Calu3 (cell line): ENCODE measurements at regions not wholly inside any gene's neighbourhood (a gene's known extent, or its start where the extent isn't known, plus 50 kb on each side); places are given as distances from the start of the nearest gene placed in this dataset.

Experiments
- BruUV-seq: library from RNA; stranded (reverse); fragments of 400-500 nt; replicated peaks from 2 replicates; lab custom pipeline; 2021; lab: Mats Ljungman, UMichigan
- CTCF ChIA-PET: fragments of 300-600 bp; sonication (Branson Sonifier 250); formaldehyde crosslinking; loops from one replicate; lab custom pipeline; 2022; ENCODE audit warnings: antibody characterized with exemption; lab: Charles Lee
- DNase-seq: peaks from one replicate; pipeline ENCODE4 v3.0.0; 2022
- H3K27ac Mint-ChIP-seq: one replicate; pipeline ENCODE4 v1.8.0; 2022; ENCODE audit warnings: mixed read lengths; ENCODE audit not compliant: unreplicated experiment
- H3K27me3 Mint-ChIP-seq: one replicate; pipeline ENCODE4 v1.8.0; 2022; ENCODE audit warnings: mixed read lengths; ENCODE audit not compliant: unreplicated experiment
- H3K36me3 Mint-ChIP-seq: one replicate; pipeline ENCODE4 v1.8.0; 2022; ENCODE audit warnings: mild to moderate bottlenecking, moderate library complexity, mixed read lengths; ENCODE audit not compliant: insufficient read depth, unreplicated experiment
- H3K4me1 Mint-ChIP-seq: one replicate; pipeline ENCODE4 v1.8.0; 2022; ENCODE audit warnings: mild to moderate bottlenecking, low read depth, mixed read lengths; ENCODE audit not compliant: unreplicated experiment
- H3K4me3 Mint-ChIP-seq: one replicate; pipeline ENCODE4 v1.8.0; 2022; ENCODE audit warnings: mild to moderate bottlenecking, low read depth, moderate library complexity, mixed read lengths; ENCODE audit not compliant: unreplicated experiment
- H3K9me3 Mint-ChIP-seq: one replicate; pipeline ENCODE4 v1.8.0; 2022; ENCODE audit warnings: low read depth, mixed read lengths; ENCODE audit not compliant: unreplicated experiment
- intact Hi-C: fragments of 100-400 bp; cut with micrococcal nuclease; formaldehyde crosslinking; loops from one replicate; pipeline ENCODE4 v1.10.0; 2022; ENCODE audit not compliant: unreplicated experiment
- TF ChIP-seq, protein P1 (sequence below): fragments of 200-600 bp; IDR thresholded peaks from one replicate; pipeline ENCODE4 v1.8.0; 2022; ENCODE audit warnings: antibody characterized with exemption; ENCODE audit not compliant: unreplicated experiment

DNA sequence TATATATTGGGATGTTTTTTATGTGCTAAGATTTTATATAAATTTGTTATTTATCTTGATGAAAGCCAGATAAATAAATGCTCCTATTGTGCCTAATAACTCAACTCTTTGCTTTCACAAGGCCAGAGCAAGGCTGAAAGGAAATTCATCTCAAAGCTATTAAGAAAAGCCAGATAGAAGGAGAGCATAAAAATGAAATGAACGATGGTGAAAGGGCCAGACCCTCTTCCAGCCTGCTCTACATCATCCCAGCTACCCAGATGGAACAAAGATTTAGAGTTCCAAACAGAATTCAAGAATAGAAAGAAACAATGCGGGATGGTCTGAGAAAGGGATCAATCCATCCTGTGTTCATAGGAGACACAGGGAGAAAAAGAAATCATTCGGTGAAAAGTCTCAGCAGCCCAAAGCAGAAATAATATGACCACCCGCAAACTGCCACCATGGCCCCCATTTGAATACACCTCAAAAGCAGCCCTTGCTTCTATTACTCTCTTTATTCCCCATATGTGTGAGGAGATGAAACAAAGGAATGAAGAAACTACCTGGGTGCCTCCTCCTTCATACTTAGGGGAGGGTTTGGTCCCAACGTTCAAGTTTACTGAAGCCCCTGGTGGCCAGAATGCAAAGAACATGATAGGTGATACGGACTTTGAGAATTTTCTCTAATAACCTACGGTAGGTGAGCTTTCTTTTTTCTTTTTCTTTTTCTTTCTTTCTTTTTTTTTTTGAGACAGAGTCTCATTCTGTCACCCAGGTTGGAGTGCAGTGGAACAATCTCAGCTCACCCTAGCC, 110.1 kb upstream of the FBXO11 start:
- BruUV-seq, result no TSS peak
- TF ChIP-seq, protein P1, sequence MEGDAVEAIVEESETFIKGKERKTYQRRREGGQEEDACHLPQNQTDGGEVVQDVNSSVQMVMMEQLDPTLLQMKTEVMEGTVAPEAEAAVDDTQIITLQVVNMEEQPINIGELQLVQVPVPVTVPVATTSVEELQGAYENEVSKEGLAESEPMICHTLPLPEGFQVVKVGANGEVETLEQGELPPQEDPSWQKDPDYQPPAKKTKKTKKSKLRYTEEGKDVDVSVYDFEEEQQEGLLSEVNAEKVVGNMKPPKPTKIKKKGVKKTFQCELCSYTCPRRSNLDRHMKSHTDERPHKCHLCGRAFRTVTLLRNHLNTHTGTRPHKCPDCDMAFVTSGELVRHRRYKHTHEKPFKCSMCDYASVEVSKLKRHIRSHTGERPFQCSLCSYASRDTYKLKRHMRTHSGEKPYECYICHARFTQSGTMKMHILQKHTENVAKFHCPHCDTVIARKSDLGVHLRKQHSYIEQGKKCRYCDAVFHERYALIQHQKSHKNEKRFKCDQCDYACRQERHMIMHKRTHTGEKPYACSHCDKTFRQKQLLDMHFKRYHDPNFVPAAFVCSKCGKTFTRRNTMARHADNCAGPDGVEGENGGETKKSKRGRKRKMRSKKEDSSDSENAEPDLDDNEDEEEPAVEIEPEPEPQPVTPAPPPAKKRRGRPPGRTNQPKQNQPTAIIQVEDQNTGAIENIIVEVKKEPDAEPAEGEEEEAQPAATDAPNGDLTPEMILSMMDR, result no peak
- CTCF ChIA-PET, result interaction anchor here (0.7 kb wide), 1 partner anchor 19 kb away, joined by 3 read pairs; no protein-coding TSS in a partner anchor
- no peaks in the 10 kb centered on the region for H3K36me3 Mint-ChIP-seq
- no peak overlapping the region for H3K27ac Mint-ChIP-seq
- no peaks in the 10 kb centered on the region for H3K9me3 Mint-ChIP-seq
- peaks cover 25% of the 10 kb centered on the region for H3K27me3 Mint-ChIP-seq
- intact Hi-C loops, result no loop called here
- no peak overlapping the region for H3K4me3 Mint-ChIP-seq
- H3K4me1 Mint-ChIP-seq, result no peaks in the 10 kb centered on the region
- DNase-seq, result peak; percentile 8

DNA sequence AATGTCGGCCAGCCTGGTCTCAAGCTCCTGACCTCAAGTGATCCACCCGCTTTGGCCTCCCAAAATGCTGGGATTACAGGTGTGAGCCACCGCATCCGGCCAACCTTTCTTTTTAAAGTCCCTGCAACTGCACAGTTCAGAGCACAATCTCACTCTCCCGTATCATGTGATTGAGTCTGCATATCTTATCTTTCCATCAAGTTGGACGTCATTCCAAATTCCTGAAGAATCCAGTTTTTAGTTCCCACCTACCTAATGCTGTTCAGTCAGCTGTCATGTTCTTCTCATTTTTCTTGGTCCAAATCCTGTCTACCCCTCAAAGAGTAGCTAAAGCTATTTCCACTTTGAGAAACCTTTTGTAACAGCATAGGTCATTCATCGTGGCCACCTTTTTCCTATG, 110.8 kb upstream of the FBXO11 start:
- intact Hi-C loops, result no loop called here
- Mint-ChIP-seq H3K4me3 (no peak overlapping the region), H3K9me3 (peaks cover 2% of the 10 kb centered on the region), H3K36me3 (no peaks in the 10 kb centered on the region), H3K4me1 (no peaks in the 10 kb centered on the region), H3K27ac (no peak overlapping the region), H3K27me3 (peaks cover 32% of the 10 kb centered on the region)
- CTCF ChIA-PET, result interaction anchor here (0.7 kb wide), 1 partner anchor 18 kb away, joined by 3 read pairs; no protein-coding TSS in a partner anchor
- TF ChIP-seq, protein P1, result no peak
- BruUV-seq, result no TSS peak
- DNase-seq, result no peak

DNA sequence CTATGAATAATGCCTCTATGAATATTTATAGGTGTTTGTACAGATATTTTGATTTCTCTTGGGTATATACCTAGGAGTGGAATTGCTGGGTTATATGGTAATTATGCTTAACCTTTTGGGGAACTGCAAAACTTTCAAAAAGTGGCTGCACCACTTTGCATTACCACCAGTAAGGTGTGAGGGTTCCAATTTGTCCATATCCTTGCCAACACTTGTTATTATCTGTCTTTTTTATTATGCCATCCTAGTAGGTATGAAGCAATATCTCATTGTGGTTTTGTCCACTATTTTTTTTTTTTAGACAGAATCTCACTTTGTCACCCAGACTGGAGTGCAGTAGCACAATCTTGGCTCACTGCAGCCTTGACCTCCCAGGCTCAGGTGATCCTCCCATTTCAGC, 112.2 kb upstream of the FBXO11 start:
- peaks cover 2% of the 10 kb centered on the region for H3K9me3 Mint-ChIP-seq
- CTCF ChIA-PET, result no interaction called here

DNA sequence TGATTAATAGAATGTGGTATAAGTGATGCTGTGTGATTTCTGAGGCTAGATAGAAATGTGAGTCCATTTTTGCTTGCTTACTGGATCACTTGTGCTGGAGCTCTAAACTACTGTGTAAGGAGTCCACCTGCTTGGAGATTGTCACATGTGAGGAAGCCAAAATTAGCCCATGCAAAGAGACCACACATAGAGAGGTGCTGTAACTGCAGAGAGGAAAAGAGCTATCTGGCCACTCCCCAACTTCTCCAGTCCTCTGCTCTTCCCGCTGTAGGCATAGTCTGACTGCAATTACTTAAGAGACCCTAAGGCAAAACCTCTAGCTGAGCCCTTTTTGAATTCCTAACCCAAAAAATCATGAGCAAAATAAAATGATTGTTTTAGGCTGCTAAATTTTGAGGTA, 120.6 kb upstream of the FBXO11 start:
- no peaks in the 10 kb centered on the region for H3K36me3 Mint-ChIP-seq
- H3K4me3 Mint-ChIP-seq, result no peak overlapping the region
- DNase-seq, result no peak
- TF ChIP-seq, protein P1, result no peak
- H3K4me1 Mint-ChIP-seq, result no peaks in the 10 kb centered on the region
- CTCF ChIA-PET, result no interaction called here
- intact Hi-C loops, result no loop called here
- H3K9me3 Mint-ChIP-seq, result no peaks in the 10 kb centered on the region
- BruUV-seq, result no TSS peak
- peaks cover 62% of the 10 kb centered on the region for H3K27me3 Mint-ChIP-seq
- H3K27ac Mint-ChIP-seq, result no peak overlapping the region

More for the DNA sequence above, 112.2 kb upstream of the FBXO11 start:
- H3K27me3 Mint-ChIP-seq, result peaks cover 44% of the 10 kb centered on the region
- no peak overlapping the region for H3K27ac Mint-ChIP-seq
- TF ChIP-seq, protein P1, result no peak
- no peak overlapping the region for H3K4me3 Mint-ChIP-seq
- no TSS peak for BruUV-seq
- H3K36me3 Mint-ChIP-seq, result no peaks in the 10 kb centered on the region
- DNase-seq, result no peak
- no peaks in the 10 kb centered on the region for H3K4me1 Mint-ChIP-seq
- intact Hi-C loops, result no loop called here
